Fibroblast of pulmonary artery (primary cell): ENCODE measurements at regions not wholly inside any gene's neighbourhood (a gene's known extent, or its start where the extent isn't known, plus 50 kb on each side); places are given as distances from the start of the nearest gene placed in this dataset.
A peak's percentile ranks its signal among the peaks of the same experiment; 100 is the strongest.

Experiments used
- DNase-seq: peaks from one replicate; pipeline ENCODE4 v3.0.0-alpha.2; 2010; ENCODE audit warnings: low read depth
- H3K4me3 ChIP-seq: replicated peaks from 2 replicates; pipeline ENCODE4 v1.5.1; 2011; ENCODE audit warnings: low read depth, mild to moderate bottlenecking, control low read depth, low read length, moderate library complexity
- TF ChIP-seq, protein P1 (sequence below): IDR thresholded peaks from 2 replicates; pipeline ENCODE4 v1.5.1; 2011; ENCODE audit warnings: mild to moderate bottlenecking, control low read depth, low read length, inconsistent platforms; ENCODE audit errors: missing control alignments

DNA sequence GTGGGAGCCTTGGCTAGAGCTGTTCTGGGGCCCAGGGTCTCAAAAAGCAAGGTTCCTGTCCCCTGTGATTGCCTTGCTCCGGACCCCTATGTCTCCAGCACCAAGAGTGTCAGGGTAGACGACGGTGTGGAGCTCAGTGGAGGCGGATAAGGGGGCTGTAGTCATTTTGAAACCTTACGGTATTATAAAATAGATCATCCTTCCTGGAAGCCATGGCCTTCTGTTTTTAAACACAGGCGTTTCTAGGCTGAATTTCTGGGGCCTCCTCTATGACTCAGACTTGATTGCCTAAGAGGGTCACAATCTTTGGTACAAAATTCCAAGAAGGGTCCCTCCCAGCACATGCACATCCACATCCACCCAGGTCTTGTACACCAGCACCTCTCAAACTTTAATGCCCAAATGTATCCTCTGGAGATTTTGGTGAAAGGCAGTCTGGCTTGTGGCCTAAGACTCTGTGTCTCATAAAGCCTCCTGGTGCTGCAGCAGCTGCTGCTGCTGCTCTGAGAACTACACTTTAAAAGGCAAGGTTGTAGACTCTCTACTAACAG lies 70.5 kb upstream of the XCR1 start:
- TF ChIP-seq, protein P1, sequence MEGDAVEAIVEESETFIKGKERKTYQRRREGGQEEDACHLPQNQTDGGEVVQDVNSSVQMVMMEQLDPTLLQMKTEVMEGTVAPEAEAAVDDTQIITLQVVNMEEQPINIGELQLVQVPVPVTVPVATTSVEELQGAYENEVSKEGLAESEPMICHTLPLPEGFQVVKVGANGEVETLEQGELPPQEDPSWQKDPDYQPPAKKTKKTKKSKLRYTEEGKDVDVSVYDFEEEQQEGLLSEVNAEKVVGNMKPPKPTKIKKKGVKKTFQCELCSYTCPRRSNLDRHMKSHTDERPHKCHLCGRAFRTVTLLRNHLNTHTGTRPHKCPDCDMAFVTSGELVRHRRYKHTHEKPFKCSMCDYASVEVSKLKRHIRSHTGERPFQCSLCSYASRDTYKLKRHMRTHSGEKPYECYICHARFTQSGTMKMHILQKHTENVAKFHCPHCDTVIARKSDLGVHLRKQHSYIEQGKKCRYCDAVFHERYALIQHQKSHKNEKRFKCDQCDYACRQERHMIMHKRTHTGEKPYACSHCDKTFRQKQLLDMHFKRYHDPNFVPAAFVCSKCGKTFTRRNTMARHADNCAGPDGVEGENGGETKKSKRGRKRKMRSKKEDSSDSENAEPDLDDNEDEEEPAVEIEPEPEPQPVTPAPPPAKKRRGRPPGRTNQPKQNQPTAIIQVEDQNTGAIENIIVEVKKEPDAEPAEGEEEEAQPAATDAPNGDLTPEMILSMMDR, result no peak
- peak; percentile 57 for DNase-seq
- no peak overlapping the region for H3K4me3 ChIP-seq

DNA sequence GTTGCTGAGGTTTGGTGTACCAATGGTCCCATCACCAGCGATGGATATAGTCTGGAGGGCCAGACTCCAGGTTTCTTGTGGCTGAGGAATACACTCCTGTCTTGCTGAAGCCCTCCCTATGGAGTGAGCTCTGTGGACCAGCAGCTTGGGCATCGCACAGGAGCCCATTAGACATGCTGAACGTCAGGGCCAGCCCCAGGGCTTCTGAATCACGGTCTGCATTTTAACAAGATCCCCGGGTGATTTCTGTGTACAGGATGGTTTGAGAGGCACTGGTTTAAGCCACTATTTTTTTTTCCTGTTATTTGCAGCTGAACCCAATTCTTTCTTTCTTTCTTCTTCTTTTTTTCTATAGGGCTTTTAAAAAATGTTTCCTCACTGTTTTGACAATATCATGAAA lies 69.5 kb upstream of the XCR1 start:
- TF ChIP-seq, protein P1, result no peak
- DNase-seq, result no peak

DNA sequence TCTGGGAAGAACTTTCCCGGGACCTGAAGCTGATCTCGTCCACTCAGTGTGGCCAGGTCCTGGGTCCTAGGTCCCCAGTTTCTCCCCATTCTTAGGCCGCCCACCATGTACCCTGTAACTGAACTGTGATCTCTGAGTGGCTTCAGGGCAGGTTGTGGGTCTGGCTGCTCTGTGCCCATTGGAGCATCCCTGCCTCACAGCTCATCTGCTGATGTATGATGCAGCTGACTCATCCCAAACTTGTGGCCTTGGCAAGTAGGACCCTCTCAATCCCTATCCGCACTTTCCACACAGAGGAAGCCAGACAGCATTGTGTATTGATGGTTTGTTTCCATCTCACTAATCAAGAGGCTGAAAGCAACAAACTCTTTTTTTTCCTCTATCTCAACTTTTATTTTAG lies 69.1 kb upstream of the XCR1 start:
- no peak for DNase-seq
- TF ChIP-seq, protein P1, result no peak
- H3K4me3 ChIP-seq, result no peak overlapping the region

More for the DNA sequence above, 69.5 kb upstream of the XCR1 start:
- no peak overlapping the region for H3K4me3 ChIP-seq

GRCh38 chr3:46095307-46095706 lies 68.0 kb upstream of the XCR1 start:
- no peak for DNase-seq
- no peak overlapping the region for H3K4me3 ChIP-seq
- TF ChIP-seq, protein P1, result no peak

DNA sequence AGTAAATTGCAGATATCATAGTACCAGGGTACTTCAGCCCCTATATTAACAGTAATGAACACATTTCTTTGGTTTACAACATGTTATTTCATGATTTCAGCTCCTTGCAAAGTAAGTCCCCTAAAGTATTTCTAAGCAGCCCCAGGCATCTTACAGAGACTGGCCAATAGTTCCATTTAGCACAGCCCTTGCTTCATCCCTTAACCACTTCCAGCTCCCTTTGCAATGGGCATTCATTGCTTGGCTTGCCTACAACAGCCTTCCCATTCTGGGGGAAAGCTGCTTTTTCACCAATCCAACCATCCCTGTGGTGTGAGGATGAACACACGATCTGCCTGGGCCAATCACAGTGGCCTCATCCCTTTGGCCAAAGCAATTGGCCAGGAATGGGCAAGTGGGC lies 67.2 kb upstream of the XCR1 start:
- no peak overlapping the region for H3K4me3 ChIP-seq
- no peak for DNase-seq
- TF ChIP-seq, protein P1, result no peak

DNA sequence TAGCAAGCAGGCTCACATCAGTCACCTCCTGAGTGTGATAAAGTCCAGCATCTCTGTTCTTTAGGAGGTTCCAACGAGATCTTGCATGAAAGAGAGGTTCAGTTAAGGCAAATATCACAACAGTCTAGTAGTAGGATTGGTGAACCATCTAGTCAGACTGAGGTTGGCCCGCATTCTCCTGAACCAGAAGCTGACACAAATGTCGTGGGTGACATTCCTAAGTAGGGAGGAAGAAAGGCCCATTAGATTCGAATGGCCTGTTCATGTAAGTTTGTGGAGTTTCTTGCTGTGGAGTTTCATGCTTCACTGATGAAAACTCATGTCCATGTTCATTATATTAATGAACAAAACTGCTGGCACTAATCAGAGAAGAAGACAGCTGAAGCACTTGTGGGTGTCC lies 66.7 kb upstream of the XCR1 start:
- no peak for DNase-seq
- TF ChIP-seq, protein P1, result no peak
- no peak overlapping the region for H3K4me3 ChIP-seq

GRCh38 chr3:46093327-46093942 lies 66.2 kb upstream of the XCR1 start:
- DNase-seq, result no peak
- H3K4me3 ChIP-seq, result no peak overlapping the region
- TF ChIP-seq, protein P1, result no peak
